GM18868 (cell line): ENCODE measurements at regions not wholly inside any gene's neighbourhood (a gene's known extent, or its start where the extent isn't known, plus 50 kb on each side); places are given as distances from the start of the nearest gene placed in this dataset.

Experiments
- ATAC-seq: cut with Tn5 transposase; IDR thresholded peaks from one replicate; pipeline ENCODE4 v1.9.1; 2021; ENCODE audit warnings: mild to moderate bottlenecking, moderate library complexity; ENCODE audit not compliant: unreplicated experiment

DNA sequence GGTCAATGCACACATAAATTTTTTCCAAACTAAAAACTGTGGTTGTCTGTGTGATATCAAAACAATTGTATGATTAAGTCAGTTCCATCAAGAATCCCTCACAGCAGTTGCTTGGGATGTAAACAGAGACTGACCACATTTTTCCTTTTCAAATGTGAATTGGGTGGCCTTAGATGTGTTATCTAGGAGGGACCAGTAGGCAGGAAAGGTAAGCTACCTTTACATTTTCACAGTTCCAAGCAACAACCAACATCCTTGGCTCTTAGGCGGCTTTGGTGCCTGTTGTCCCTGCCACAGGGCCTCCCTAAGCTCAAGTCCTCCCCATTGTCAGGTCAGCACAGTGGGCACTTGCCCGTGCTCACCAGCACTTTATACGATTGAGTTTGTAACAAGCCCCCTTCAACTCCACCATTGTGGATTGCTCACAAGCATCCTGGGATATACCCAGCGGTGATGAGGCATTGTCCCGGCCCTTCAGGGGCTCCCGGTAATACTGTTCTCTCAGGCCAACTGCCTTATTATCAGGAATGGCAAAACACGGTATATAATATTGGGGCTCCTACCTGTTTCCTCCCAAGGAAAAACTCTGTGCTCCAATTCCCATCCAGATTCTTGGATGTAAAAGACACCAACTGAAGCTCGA lies 114.9 kb upstream of the ANKRD1 start:
- ATAC-seq, result no peak

GRCh38 chr10:91036807-91037411 lies 116.0 kb upstream of the ANKRD1 start:
- no peak for ATAC-seq

GRCh38 chr10:91038971-91039370 lies 118.1 kb upstream of the ANKRD1 start:
- no peak for ATAC-seq

DNA sequence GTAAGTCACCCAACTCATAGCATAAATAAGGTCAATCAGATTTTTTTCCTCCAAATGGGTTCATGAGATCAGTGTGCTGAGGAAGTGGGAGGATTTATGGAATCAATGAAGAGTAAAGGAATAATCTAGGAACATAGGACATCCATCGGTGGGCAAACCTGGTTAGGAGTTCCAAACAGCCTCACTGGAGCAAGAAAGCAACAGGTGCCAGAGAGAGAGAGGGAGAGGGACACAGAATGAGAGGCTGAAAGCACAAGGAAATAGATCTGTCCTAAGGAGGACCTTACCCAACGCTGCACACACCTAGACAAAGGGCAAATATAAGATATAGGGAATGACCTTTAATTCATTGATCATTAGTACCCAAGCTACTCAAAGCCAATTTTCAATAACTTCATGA lies 119.5 kb upstream of the ANKRD1 start:
- no peak for ATAC-seq

GRCh38 chr10:91042069-91042468 lies 121.2 kb upstream of the ANKRD1 start:
- no peak for ATAC-seq

GRCh38 chr10:91043173-91043910 lies 122.5 kb upstream of the ANKRD1 start:
- no peak for ATAC-seq

DNA sequence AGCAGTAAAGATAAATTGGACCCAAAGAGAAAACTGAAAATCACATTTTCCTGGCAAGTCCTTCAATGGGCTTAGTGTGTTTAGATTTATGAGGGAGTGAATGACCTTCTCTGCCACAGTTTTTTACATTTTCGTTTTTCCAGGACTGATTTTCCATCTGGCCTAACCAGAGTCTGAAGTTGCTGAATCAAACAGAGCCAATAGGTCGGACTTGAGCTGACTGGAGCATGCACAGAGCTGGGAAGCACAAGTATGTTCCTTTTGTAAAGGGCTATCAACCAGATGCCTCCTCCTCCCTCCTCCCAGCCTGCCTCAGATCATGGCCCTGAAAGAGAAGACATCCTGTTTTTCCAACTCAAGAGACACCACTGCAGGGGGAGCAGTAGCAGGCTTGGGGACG lies 126.0 kb upstream of the ANKRD1 start:
- ATAC-seq, result no peak

- ATAC-seq, result no peak
These were observed 127.5 kb upstream of the ANKRD1 start for GRCh38 chr10:91048380-91048779.

DNA sequence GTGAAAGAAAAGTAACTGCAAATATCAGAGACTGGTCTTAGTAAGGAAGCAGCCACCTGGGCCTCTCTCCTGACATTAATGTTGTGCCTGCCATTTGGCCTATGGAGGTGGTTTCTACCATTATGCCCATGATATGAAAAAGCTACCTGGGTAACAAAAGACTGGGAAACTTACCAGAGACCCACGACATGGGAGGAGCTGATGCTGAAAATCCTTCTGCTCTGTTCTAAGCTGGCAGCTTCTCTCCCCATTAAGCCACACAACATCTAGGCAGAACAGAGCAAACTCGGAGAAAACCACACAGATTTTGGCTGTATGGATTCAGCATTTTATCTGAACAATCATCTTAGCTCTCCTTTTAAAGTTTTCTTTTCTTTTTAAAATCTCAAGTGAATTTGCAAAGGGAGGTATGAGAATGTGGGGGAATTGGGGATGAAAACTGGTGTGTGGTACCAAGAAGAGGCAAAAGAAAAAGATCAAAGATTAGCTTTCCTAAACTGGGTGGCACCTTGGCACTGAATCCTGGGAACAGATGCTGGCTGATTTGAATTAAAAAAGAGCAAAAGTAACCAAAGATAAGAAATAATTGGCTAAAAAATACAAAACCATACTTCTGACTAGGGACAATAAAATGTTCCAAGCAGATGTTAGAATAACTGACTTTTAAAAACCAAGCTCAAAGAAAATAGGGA lies 128.6 kb upstream of the ANKRD1 start:
- ATAC-seq, result no peak

DNA sequence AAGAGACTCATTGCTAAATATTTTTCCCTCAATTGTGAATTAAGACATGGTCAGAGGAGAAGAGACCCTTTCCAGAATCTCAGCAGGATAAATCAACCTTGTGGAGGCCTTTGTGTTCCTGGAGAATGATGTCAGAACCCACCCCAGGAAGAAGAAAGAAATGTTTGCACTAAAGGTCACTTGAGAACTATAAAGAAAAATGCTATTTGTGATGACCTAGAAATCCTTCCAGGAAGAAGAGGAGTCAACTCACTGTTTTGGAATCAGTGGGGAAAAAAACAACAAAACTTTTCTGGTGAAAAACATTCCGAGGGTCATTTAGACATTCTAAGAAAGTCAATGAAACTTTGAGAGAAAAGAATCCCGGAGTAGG lies 129.1 kb upstream of the ANKRD1 start:
- ATAC-seq, result no peak

- ATAC-seq, result no peak
These were observed 129.6 kb upstream of the ANKRD1 start for GRCh38 chr10:91050371-91051034.

DNA sequence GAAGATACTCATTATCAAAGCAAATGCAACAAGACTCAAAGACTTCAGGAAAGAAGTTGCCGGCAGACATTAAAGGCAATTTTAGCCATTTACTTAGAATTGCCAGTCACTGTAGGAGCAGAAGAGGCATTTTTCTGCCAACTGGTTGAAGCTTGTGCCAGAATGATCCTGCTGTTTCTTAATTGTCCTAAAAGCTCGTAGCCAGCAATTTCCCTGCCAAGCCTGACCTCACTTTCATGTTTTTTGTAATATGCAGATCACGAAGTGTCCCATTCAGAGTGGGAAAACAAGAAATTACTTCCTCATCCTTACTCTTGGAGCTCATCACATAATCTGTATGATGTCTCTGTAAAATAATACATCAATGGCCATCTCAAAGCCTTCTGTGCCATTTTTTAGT lies 130.9 kb upstream of the ANKRD1 start:
- ATAC-seq, result no peak

DNA sequence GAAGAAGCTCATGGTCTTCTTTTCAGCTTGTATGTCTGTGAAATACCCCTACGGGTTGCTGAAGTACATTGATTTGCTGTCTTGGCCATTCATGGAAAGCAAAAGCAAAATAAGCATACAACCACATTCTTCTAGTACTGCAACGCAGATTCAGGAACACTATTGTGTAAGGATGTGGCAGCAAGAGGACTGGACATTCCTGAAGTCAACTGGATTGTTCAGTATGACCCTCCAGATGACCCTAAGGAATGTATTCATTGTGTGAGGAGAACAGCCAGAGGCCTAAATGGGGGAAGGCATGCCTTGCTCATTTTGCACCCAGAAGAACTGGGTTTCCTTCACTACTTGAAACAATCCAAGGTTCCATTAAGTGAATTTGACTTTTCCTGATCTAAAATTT lies 133.4 kb upstream of the ANKRD1 start:
- ATAC-seq, result no peak

DNA sequence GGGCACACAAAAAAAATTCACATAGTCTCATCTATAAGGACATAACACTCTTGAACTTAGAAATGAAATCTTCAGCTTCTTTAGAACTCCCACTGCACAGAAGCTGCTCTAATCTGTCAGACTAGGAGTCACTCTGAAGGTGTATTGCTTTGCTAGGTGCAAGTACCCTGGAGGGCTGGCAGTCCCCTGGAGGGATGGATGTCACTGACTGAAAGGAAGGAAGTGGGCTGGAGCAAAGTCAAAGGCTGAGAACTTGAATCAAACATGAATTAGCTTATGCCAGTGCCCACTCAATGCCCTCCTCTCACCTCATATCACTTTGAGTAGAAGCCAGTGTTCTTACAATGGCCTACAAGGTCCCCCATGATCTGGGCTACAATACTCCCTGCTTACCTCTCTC lies 140.3 kb upstream of the ANKRD1 start:
- ATAC-seq, result no peak

DNA sequence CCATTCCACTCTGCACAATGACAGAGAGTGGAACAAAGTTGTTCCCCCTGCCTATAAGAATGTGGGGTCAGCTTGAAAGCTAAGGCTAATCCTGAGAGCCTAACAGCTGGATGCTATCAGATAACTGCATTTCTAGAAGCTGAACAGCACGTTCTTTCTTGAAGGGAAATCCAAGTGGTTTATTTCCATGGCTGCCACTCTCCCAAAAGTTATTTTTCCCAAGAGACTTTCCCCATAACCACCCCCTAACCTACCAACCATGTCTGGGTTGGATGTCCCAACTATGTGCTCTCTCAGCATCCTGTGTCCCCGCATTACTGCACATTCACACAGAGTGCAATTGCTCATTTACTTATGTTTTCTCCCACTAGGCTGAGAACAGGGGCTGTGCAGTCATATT lies 140.7 kb upstream of the ANKRD1 start:
- no peak for ATAC-seq

GRCh38 chr10:91062091-91062490 lies 141.2 kb upstream of the ANKRD1 start:
- no peak for ATAC-seq

DNA sequence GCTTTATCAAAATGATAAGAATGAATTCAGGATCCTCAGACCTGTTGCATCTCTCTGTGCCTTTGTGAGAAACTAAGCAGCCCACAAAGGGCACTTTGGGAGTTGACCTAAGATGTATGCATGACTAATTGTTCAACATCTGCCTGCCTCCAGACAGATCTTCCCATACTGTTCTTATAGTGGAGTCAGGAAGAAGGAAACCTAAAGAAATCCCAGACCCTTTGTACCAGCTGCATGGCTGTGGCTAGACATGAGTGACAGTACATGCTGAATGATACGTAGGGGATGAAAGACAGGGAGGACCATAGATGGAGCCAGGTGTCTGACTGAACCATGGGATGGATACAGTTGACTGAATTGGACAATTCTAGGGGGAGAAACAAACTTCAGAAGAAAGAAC lies 148.7 kb upstream of the PCGF5 start:
- no peak for ATAC-seq

GRCh38 chr10:91073286-91073979 lies 147.0 kb upstream of the PCGF5 start:
- no peak for ATAC-seq

GRCh38 chr10:91076991-91077548 lies 143.4 kb upstream of the PCGF5 start:
- ATAC-seq, result no peak

DNA sequence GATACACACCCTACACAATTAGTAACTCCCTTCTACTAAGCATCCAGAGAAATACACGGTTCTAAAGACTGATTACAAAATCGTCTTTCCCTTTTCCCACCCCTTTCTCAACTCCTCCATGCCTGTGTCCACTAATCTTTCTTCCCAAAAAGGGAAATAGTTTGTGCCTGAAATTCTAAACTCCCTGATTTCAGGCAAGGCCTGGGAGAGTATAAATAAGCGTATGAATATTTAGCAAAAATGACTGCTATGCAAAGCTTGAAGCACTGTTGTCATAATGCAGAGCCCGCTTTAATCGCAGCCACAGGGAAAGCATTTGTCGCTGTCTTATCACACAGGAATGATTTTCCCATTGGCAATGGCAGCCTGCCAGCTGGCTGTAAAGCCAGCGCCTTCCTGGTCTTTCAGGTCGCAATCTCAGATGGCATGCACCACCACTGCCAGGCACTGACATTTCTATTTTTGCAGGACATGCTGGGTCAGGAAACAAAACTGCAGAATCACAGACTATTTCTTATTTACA lies 142.9 kb upstream of the PCGF5 start:
- ATAC-seq, result no peak
